ENCODE measurements at regions not wholly inside any gene's neighbourhood (a gene's known extent, or its start where the extent isn't known, plus 50 kb on each side); places are given as distances from the start of the nearest gene placed in this dataset.

DNA sequence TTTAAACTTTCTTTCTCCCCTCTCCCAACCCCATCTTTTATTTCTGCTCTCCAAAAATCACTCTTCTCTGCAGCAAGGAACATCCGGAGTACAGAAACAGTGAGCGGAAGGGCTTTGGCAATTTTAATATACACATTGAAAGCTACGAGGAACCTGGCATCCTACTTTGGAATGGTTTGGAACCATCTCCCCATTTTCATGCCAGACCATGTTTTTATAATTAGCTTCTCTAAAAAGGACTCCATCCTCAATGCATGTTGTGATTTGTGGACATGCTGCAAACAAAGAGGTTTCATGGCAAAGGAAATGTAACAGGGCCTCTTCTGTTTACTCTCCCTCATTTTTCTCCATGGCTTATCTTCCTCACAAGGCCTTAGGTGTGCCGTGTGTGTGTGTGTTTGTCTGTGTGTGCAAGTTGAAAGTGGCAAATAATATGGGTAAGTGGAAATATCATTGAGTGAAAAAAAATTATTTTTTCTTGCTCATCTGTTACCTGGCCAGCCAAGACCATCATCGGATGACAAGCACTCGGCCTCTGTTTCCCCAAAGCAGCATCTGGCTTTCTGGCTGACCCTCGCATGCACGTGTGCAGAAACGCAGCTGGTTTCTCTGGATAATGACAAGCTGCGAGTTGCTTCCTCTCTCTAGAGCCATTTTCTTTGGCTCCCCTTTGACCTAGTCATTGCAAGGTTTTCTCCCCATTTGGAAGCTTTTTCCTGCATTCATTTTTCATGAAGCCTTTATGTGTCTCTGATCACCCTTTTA lies 585.0 kb downstream of the TMEM114 start:
- DNase-seq (ENCODE audit: insufficient read length, low spot score) (no peak), FAIRE-seq (no peak)
- TF ChIP-seq POLR2AphosphoS5 (IDR thresholded peaks at IDR 0.05; ENCODE audit: low read depth, low read length) (no peak), TAF1 (IDR thresholded peaks at IDR 0.05; ENCODE audit: low read depth, low read length) (no peak), POLR2A (IDR thresholded peaks at IDR 0.05; ENCODE audit: low read depth, low read length) (no peak), PAX5 (IDR thresholded peaks at IDR 0.05; ENCODE audit: insufficient read depth, low read length, severe bottlenecking) (no peak), POU2F2 (IDR thresholded peaks at IDR 0.05; ENCODE audit: low read depth, low read length) (no peak), SPI1 (IDR thresholded peaks at IDR 0.05; ENCODE audit: low read depth, low read length) (no peak)

DNA sequence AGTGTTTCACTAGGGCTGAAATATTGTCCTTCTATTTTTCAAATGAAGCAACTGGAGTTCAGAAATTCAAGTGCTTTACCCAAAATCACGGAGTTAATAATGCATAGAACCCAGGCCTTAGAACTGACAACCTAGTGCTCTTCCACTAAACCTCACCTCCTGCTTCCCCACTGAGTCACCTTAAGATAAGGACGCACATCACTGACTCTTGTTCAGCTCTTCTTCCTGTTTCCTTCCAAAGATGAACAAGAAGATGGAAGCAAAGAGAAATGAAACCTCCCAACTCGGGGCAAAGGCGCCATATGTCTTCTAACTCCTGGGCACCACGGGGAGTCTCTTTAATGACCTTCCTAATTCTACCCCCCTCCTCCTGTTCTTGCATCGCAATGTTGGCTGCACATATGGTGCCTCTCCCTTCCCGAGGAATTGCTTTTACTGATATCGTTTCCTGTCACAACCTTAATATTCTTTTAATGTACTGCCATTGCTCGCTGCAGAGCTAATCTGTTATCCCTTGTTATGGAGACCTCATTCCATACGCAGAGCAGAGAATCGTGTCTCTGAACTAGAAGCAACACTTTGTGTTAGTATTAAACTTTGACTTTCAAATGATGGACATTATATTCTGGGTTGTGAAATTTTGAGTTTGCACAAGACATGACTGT lies 591.4 kb downstream of the TMEM114 start:
- FAIRE-seq (no peak), DNase-seq (ENCODE audit: insufficient read length, low spot score) (no peak)
- no peak for TF ChIP-seq POLR2AphosphoS5 (IDR thresholded peaks at IDR 0.05; ENCODE audit: low read depth, low read length)
- TF ChIP-seq PAX5 (IDR thresholded peaks at IDR 0.05; ENCODE audit: insufficient read depth, low read length, severe bottlenecking): no peak
- TF ChIP-seq TAF1 (IDR thresholded peaks at IDR 0.05; ENCODE audit: low read depth, low read length): no peak
- no peak for TF ChIP-seq SPI1 (IDR thresholded peaks at IDR 0.05; ENCODE audit: low read depth, low read length)
- TF ChIP-seq POU2F2 (IDR thresholded peaks at IDR 0.05; ENCODE audit: low read depth, low read length): no peak
- no peak for TF ChIP-seq POLR2A (IDR thresholded peaks at IDR 0.05; ENCODE audit: low read depth, low read length)

- no peak for TF ChIP-seq TAF1 (IDR thresholded peaks at IDR 0.05; ENCODE audit: low read depth, low read length)
- TF ChIP-seq POU2F2 (IDR thresholded peaks at IDR 0.05; ENCODE audit: low read depth, low read length): no peak
- no peak for TF ChIP-seq POLR2AphosphoS5 (IDR thresholded peaks at IDR 0.05; ENCODE audit: low read depth, low read length)
- TF ChIP-seq POLR2A (IDR thresholded peaks at IDR 0.05; ENCODE audit: low read depth, low read length): no peak
- TF ChIP-seq PAX5 (IDR thresholded peaks at IDR 0.05; ENCODE audit: insufficient read depth, low read length, severe bottlenecking): no peak
- TF ChIP-seq SPI1 (IDR thresholded peaks at IDR 0.05; ENCODE audit: low read depth, low read length): no peak
- FAIRE-seq (no peak), DNase-seq (ENCODE audit: insufficient read length, low spot score) (no peak)
Measured at GRCh38 chr16:7997966-7998365, 592.3 kb downstream of the TMEM114 start.

- DNase-seq (ENCODE audit: insufficient read length, low spot score) (no peak), FAIRE-seq (no peak)
- TF ChIP-seq POU2F2 (IDR thresholded peaks at IDR 0.05; ENCODE audit: low read depth, low read length) (no peak), PAX5 (IDR thresholded peaks at IDR 0.05; ENCODE audit: insufficient read depth, low read length, severe bottlenecking) (no peak), POLR2A (IDR thresholded peaks at IDR 0.05; ENCODE audit: low read depth, low read length) (no peak), SPI1 (IDR thresholded peaks at IDR 0.05; ENCODE audit: low read depth, low read length) (no peak), POLR2AphosphoS5 (IDR thresholded peaks at IDR 0.05; ENCODE audit: low read depth, low read length) (no peak), TAF1 (IDR thresholded peaks at IDR 0.05; ENCODE audit: low read depth, low read length) (no peak)
Measured at GRCh38 chr16:7992616-7993015, 597.7 kb downstream of the TMEM114 start.

- no peak for FAIRE-seq
Measured at GRCh38 chr16:7990626-7991260, 599.6 kb downstream of the TMEM114 start.

DNA sequence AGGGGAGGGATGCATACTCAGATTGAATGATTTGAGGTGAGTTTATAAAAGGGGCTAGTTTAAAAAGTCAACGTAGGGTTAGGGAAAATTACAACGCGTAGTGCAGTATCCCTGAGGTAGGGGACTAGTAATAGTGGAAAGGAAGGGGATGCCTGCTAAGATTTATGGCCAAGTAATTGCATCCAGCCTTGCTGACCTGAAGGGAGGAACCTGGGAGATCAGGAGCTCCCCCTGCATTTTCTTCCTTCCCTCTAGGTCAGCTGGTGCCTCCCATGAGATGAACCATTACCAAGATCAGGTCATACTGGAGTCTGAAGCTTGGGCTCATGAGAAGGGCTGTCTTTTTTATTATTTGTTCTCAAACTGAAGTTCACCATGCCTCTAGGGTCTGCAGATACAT lies 606.6 kb downstream of the TMEM114 start:
- TF ChIP-seq POU2F2 (IDR thresholded peaks at IDR 0.05; ENCODE audit: low read depth, low read length) (no peak), POLR2AphosphoS5 (IDR thresholded peaks at IDR 0.05; ENCODE audit: low read depth, low read length) (no peak), POLR2A (IDR thresholded peaks at IDR 0.05; ENCODE audit: low read depth, low read length) (no peak)
- no peak for FAIRE-seq
- DNase-seq (ENCODE audit: insufficient read length, low spot score): no peak

More at GRCh38 chr16:7990626-7991260, 599.6 kb downstream of the TMEM114 start:
- TF ChIP-seq PAX5 (IDR thresholded peaks at IDR 0.05; ENCODE audit: insufficient read depth, low read length, severe bottlenecking) (no peak), POLR2A (IDR thresholded peaks at IDR 0.05; ENCODE audit: low read depth, low read length) (no peak), SPI1 (IDR thresholded peaks at IDR 0.05; ENCODE audit: low read depth, low read length) (no peak), POU2F2 (IDR thresholded peaks at IDR 0.05; ENCODE audit: low read depth, low read length) (no peak), TAF1 (IDR thresholded peaks at IDR 0.05; ENCODE audit: low read depth, low read length) (no peak), POLR2AphosphoS5 (IDR thresholded peaks at IDR 0.05; ENCODE audit: low read depth, low read length) (no peak)
- no peak for DNase-seq (ENCODE audit: insufficient read length, low spot score)

DNA sequence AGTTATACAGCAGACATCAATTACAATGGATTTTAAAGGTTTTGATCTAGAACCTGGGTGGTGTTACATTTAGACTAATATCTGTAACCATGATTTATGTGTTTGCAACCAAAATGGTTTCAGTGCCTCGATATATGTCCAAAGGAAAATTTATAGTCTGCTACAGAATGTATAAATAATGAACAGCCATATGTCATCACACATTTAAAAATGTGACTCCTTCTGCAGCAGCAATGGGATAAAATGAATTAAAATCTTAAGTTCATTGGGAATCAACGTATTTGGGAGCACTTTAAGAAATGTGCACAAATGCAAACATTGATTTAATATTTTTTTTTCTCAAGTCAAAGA lies 610.2 kb downstream of the TMEM114 start:
- no peak for FAIRE-seq
- no peak for DNase-seq (ENCODE audit: insufficient read length, low spot score)
- TF ChIP-seq POLR2AphosphoS5 (IDR thresholded peaks at IDR 0.05; ENCODE audit: low read depth, low read length): no peak
- no peak for TF ChIP-seq POLR2A (IDR thresholded peaks at IDR 0.05; ENCODE audit: low read depth, low read length)
- TF ChIP-seq PAX5 (IDR thresholded peaks at IDR 0.05; ENCODE audit: insufficient read depth, low read length, severe bottlenecking): no peak
- TF ChIP-seq POU2F2 (IDR thresholded peaks at IDR 0.05; ENCODE audit: low read depth, low read length): no peak
- TF ChIP-seq TAF1 (IDR thresholded peaks at IDR 0.05; ENCODE audit: low read depth, low read length): no peak
- TF ChIP-seq SPI1 (IDR thresholded peaks at IDR 0.05; ENCODE audit: low read depth, low read length): no peak

GRCh38 chr16:7979448-7980132 lies 610.7 kb downstream of the TMEM114 start:
- TF ChIP-seq TAF1 (IDR thresholded peaks at IDR 0.05; ENCODE audit: low read depth, low read length) (no peak), POLR2AphosphoS5 (IDR thresholded peaks at IDR 0.05; ENCODE audit: low read depth, low read length) (no peak), POLR2A (IDR thresholded peaks at IDR 0.05; ENCODE audit: low read depth, low read length) (no peak), POU2F2 (IDR thresholded peaks at IDR 0.05; ENCODE audit: low read depth, low read length) (no peak), SPI1 (IDR thresholded peaks at IDR 0.05; ENCODE audit: low read depth, low read length) (no peak), PAX5 (IDR thresholded peaks at IDR 0.05; ENCODE audit: insufficient read depth, low read length, severe bottlenecking) (no peak)
- no peak for FAIRE-seq
- DNase-seq (ENCODE audit: insufficient read length, low spot score): no peak

DNA sequence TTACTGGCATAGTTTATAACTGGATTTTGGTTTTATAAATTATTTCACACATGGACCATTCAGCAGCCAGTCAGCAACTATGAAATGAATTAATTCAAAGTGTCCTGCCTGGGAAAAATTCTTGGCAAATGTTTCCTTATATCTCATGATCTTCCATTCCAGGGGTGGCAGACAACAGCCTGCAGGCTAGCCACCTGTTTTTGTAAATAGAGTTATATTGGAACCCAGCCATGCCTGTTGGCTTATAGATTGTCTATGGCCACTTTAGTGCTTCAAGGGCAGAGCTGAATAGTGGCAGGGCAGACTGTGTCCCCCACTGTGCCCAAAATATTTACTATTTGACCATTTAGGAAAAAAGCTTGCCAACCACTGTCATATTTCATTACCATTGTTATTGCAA lies 613.7 kb downstream of the TMEM114 start:
- FAIRE-seq: no peak
- DNase-seq (ENCODE audit: insufficient read length, low spot score): no peak

More for the DNA sequence above, 613.7 kb downstream of the TMEM114 start:
- TF ChIP-seq POLR2AphosphoS5 (IDR thresholded peaks at IDR 0.05; ENCODE audit: low read depth, low read length): no peak
- TF ChIP-seq POLR2A (IDR thresholded peaks at IDR 0.05; ENCODE audit: low read depth, low read length): no peak
- no peak for TF ChIP-seq POU2F2 (IDR thresholded peaks at IDR 0.05; ENCODE audit: low read depth, low read length)
- no peak for TF ChIP-seq TAF1 (IDR thresholded peaks at IDR 0.05; ENCODE audit: low read depth, low read length)
- no peak for TF ChIP-seq PAX5 (IDR thresholded peaks at IDR 0.05; ENCODE audit: insufficient read depth, low read length, severe bottlenecking)
- TF ChIP-seq SPI1 (IDR thresholded peaks at IDR 0.05; ENCODE audit: low read depth, low read length): no peak

All from GM12891 (cell line).